HCT116 (cell line): ENCODE measurements at regions not wholly inside any gene's neighbourhood (a gene's known extent, or its start where the extent isn't known, plus 50 kb on each side); places are given as distances from the start of the nearest gene placed in this dataset.

Experiments used
- ATAC-seq: fragments of 200-7000 bp; cut with Tn5 transposase; 2 replicates; pipeline ENCODE4 v1.9.1; 2020; ENCODE audit warnings: mild to moderate bottlenecking, moderate library complexity
- BruUV-seq: library from RNA; stranded (reverse); fragments of 400-500 nt; replicated peaks from 2 replicates; lab custom pipeline; 2021; lab: Mats Ljungman, UMichigan
- CTCF ChIA-PET: fragments of 300-600 bp; sonication (Branson Sonifier 250); formaldehyde crosslinking; loops from one replicate; lab custom pipeline; 2021; ENCODE audit warnings: antibody characterized with exemption; lab: Charles Lee
- POLR2A ChIA-PET: fragments of 300-600, 350-600 bp; sonication (Branson Sonifier 250); formaldehyde crosslinking; loops from one replicate; lab custom pipeline; 2021; ENCODE audit warnings: antibody characterized with exemption; lab: Charles Lee
- RAD21 ChIA-PET, 2 experiments: fragments of 300-600 bp; sonication (Branson Sonifier 250); formaldehyde crosslinking; loops; one replicate each; lab custom pipeline; 2023; ENCODE audit warnings: low total read pairs in 2 of 2; ENCODE audit not compliant: uncharacterized antibody in 2 of 2, unreplicated experiment in 2 of 2, low non-redundant PET in 1 of 2; lab: Charles Lee
- DNase-seq: peaks from one replicate; pipeline ENCODE4 v3.0.0-alpha.2; 2010; ENCODE audit warnings: low read depth, low spot score
- H2AFZ ChIP-seq: fragments of 200-600 bp; shearing (Covaris generic), sonication (generic); 2 replicates; pipeline ENCODE4 v1.6.1; 2017; ENCODE audit warnings: low read depth, mixed run types, mixed read lengths, antibody characterized with exemption, low read length; ENCODE audit not compliant: poor library complexity, severe bottlenecking
- H3K27ac ChIP-seq: 2 replicates; pipeline ENCODE4 v1.5.1; 2012; ENCODE audit warnings: low read depth, low read length
- H3K27me3 ChIP-seq: fragments of 200-600 bp; sonication (generic); 2 replicates; pipeline ENCODE4 v1.6.1; 2016; ENCODE audit warnings: mixed run types, low read length, mixed read lengths; ENCODE audit not compliant: insufficient read depth
- H3K36me3 ChIP-seq, 2 experiments: fragments of 200-500 bp in 1 of 2; fragments of 200-600 bp in 1 of 2; sonication (Bioruptor generic) in 1 of 2; sonication (generic) in 1 of 2; 2 replicates each; pipeline versions ENCODE4 v1.5.1 to v1.6.1; 2014 to 2016; ENCODE audit warnings: low read length in 2 of 2, inconsistent platforms in 1 of 2, mixed read lengths in 1 of 2, mixed run types in 1 of 2; ENCODE audit not compliant: insufficient read depth in 2 of 2, control insufficient read depth in 1 of 2
- H3K4me1 ChIP-seq, 2 experiments: fragments of 200-600 bp in 1 of 2; sonication (generic) in 1 of 2; 2 replicates each; pipeline versions ENCODE4 v1.5.1 to v1.6.1; 2012 to 2017; ENCODE audit warnings: low read length in 2 of 2, inconsistent platforms in 1 of 2, mild to moderate bottlenecking in 1 of 2, mixed read lengths in 1 of 2, mixed run types in 1 of 2, moderate library complexity in 1 of 2; ENCODE audit not compliant: insufficient read depth in 2 of 2, control insufficient read depth in 1 of 2
- H3K4me2 ChIP-seq: fragments of 200-600 bp; sonication (generic); 2 replicates; pipeline ENCODE4 v1.6.1; 2017; ENCODE audit warnings: mixed run types, low read length, mixed read lengths
- H3K4me3 ChIP-seq, 2 experiments: fragments of 200-600 bp in 1 of 2; sonication (generic) in 1 of 2; replicated peaks in 1 of 2; 2 replicates each; pipeline ENCODE4 v1.5.1; 2011 to 2016; ENCODE audit warnings: low read length in 2 of 2, control low read depth in 1 of 2, low read depth in 1 of 2, mild to moderate bottlenecking in 1 of 2, mixed read lengths in 1 of 2, mixed run types in 1 of 2
- H3K79me2 ChIP-seq: fragments of 200-600 bp; sonication (generic); 2 replicates; pipeline ENCODE4 v1.6.1; 2017; ENCODE audit warnings: mild to moderate bottlenecking, mixed run types, low read length, moderate library complexity, mixed read lengths; ENCODE audit not compliant: insufficient read depth
- H3K9ac ChIP-seq: fragments of 200-600 bp; sonication (generic); 2 replicates; pipeline ENCODE4 v1.6.1; 2016; ENCODE audit warnings: low read length, mixed read lengths
- H3K9me2 ChIP-seq: fragments of 200-600 bp; sonication (generic), shearing (Covaris generic); 2 replicates; pipeline ENCODE4 v1.6.1; 2017; ENCODE audit warnings: mixed run types, mild to moderate bottlenecking, moderate library complexity; ENCODE audit not compliant: insufficient read depth
- H3K9me3 ChIP-seq, 2 experiments: fragments of 200-500 bp in 1 of 2; fragments of 200-600 bp in 1 of 2; sonication (Bioruptor generic) in 1 of 2; sonication (generic) in 1 of 2; 2 replicates each; pipeline ENCODE4 v1.6.1; 2014 to 2017; ENCODE audit warnings: low read length in 2 of 2, mixed read lengths in 2 of 2, inconsistent platforms in 1 of 2, low read depth in 1 of 2, mild to moderate bottlenecking in 1 of 2, mixed run types in 1 of 2, moderate library complexity in 1 of 2; ENCODE audit not compliant: control insufficient read depth in 1 of 2, insufficient read depth in 1 of 2
- H4K20me1 ChIP-seq: fragments of 200-600 bp; sonication (generic), shearing (Covaris generic); 2 replicates; pipeline ENCODE4 v1.6.1; 2017; ENCODE audit warnings: mixed run types, mild to moderate bottlenecking, moderate library complexity; ENCODE audit not compliant: insufficient read depth
- ATF3 ChIP-seq: IDR thresholded peaks from 2 replicates; pipeline ENCODE4 v1.6.1; 2012
- CEBPB ChIP-seq: IDR thresholded peaks from 2 replicates; pipeline ENCODE4 v1.6.1; 2012; ENCODE audit warnings: low read depth
- CTCF ChIP-seq, 3 experiments: fragments of 200-600 bp in 1 of 3; sonication (generic) in 1 of 3; IDR thresholded peaks in 2 of 3; conservative IDR thresholded peaks in 1 of 3; 2 replicates each; pipeline ENCODE4 v1.5.1; 2012 to 2017; ENCODE audit warnings: low read depth in 2 of 3, low read length in 2 of 3, antibody characterized with exemption in 1 of 3, borderline replicate concordance in 1 of 3, control low read depth in 1 of 3, mild to moderate bottlenecking in 1 of 3, mixed read lengths in 1 of 3, mixed run types in 1 of 3, moderate library complexity in 1 of 3; ENCODE audit not compliant: insufficient read depth in 1 of 3
- EGR1 ChIP-seq: IDR thresholded peaks from 2 replicates; pipeline ENCODE4 v1.6.1; 2012; ENCODE audit warnings: low read depth
- EZH2 ChIP-seq: fragments of 200-600 bp; sonication (generic); IDR thresholded peaks from 2 replicates; pipeline ENCODE4 v1.6.1; 2017; ENCODE audit warnings: antibody characterized with exemption, mixed run types
- EZH2phosphoT487 ChIP-seq: fragments of 200-600 bp; IDR thresholded peaks from 2 replicates; pipeline ENCODE4 v1.6.1; 2018; ENCODE audit warnings: antibody characterized with exemption, borderline replicate concordance
- JUND ChIP-seq: IDR thresholded peaks from 2 replicates; pipeline ENCODE4 v1.6.1; 2012
- RAD21 ChIP-seq: IDR thresholded peaks from 2 replicates; pipeline ENCODE4 v1.6.1; 2012; ENCODE audit warnings: low read depth, mild to moderate bottlenecking
- REST ChIP-seq: IDR thresholded peaks from 2 replicates; pipeline ENCODE4 v1.6.1; 2012; ENCODE audit warnings: low read depth
- ZBTB33 ChIP-seq: IDR thresholded peaks from 2 replicates; pipeline ENCODE4 v1.6.1; 2011; ENCODE audit warnings: mild to moderate bottlenecking, low read length, moderate library complexity; ENCODE audit not compliant: insufficient replicate concordance; ENCODE audit errors: extremely low read depth
- ZFX ChIP-seq: fragments of 450-650 bp; IDR thresholded peaks from 2 replicates; pipeline ENCODE4 v1.6.1; 2017
- ZNF274 ChIP-seq: fragments of 200-500 bp; sonication (Bioruptor generic); IDR thresholded peaks from 2 replicates; pipeline ENCODE4 v1.6.1; 2014; ENCODE audit warnings: mild to moderate bottlenecking, low read depth, low read length, inconsistent platforms
- intact Hi-C: fragments of 100-400 bp; cut with micrococcal nuclease; formaldehyde crosslinking; loops from 2 replicates; pipeline ENCODE4 v1.10.0; 2022

GRCh38 chr19:5264453-5264852 lies 76.2 kb downstream of the PTPRS start:
- ATAC-seq (no peak), DNase-seq (no peak)
- Histone ChIP-seq H3K4me2 (no peak overlapping the region), H3K27me3 (no peaks in the 10 kb centered on the region), H4K20me1 (no peaks in the 10 kb centered on the region), H3K4me3 (no peak overlapping the region), H3K79me2 (no peaks in the 10 kb centered on the region), H2AFZ (no peak overlapping the region), H3K27ac (no peak overlapping the region), H3K9me2 (no peaks in the 10 kb centered on the region), H3K4me1 (peaks cover 0 to 11% of the 10 kb centered on the region in 2 experiments; a peak in 2 of 4 replicates), H3K9ac (no peak overlapping the region), H3K9me3 (no peaks in the 10 kb centered on the region), H3K36me3 (peaks cover 0 to 6% of the 10 kb centered on the region in 2 experiments; a peak in 1 of 4 replicates)
- ChIA-PET CTCF (no interaction called here), RAD21 (interaction anchor here in 1 of 2 experiments (0.5 kb wide), 1 partner anchor 76 kb away, joined by 3 read pairs; the partner anchor contains the start of gene PTPRS), POLR2A (no interaction called here)
- intact Hi-C loops: no loop called here
- TF ChIP-seq REST: no peak
- no peak for TF ChIP-seq EGR1
- TF ChIP-seq ZNF274: no peak
- no peak for TF ChIP-seq EZH2
- TF ChIP-seq ZFX: no peak
- TF ChIP-seq CEBPB: no peak
- no peak for TF ChIP-seq JUND
- no peak for TF ChIP-seq ZBTB33
- TF ChIP-seq CTCF (IDR thresholded peaks at IDR 0.05 in 2 of 3, conservative IDR thresholded peaks at IDR 0.05 in 1 of 3; ENCODE audit: borderline replicate concordance in 1 of 3, insufficient read depth in 1 of 3, low read depth in 2 of 3, low read length in 2 of 3): no peak
- TF ChIP-seq ATF3: no peak
- TF ChIP-seq RAD21: no peak
- TF ChIP-seq EZH2phosphoT487: no peak
- BruUV-seq: TSS peak; percentile 39
